T-cell (primary cell): ENCODE measurements at regions not wholly inside any gene's neighbourhood (a gene's known extent, or its start where the extent isn't known, plus 50 kb on each side); places are given as distances from the start of the nearest gene placed in this dataset.
A peak's percentile ranks its signal among the peaks of the same experiment; 100 is the strongest.

Source experiments
- ATAC-seq, 4 experiments: fragments of 200-7000 bp in 3 of 4; fragments of 150-1000 bp in 1 of 4; cut with Tn5 transposase; replicated peaks in 1 of 4; 1 replicate in 3 of 4; 2 replicates in 1 of 4; pipeline ENCODE4 v1.10.0; 2021; ENCODE audit warnings: moderate library complexity in 3 of 4, mild to moderate bottlenecking in 2 of 4, moderate number of reproducible peaks in 1 of 4
- CTCF ChIA-PET, 2 donors: fragments of 300-600 bp; sonication (Branson Sonifier 250); formaldehyde crosslinking; loops; one replicate each; lab custom pipeline; 2022; ENCODE audit warnings: antibody characterized with exemption in 2 of 2; lab: Charles Lee
- POLR2A ChIA-PET, 2 donors: fragments of 300-600 bp; sonication (Branson Sonifier 250); formaldehyde crosslinking; loops; one replicate each; lab custom pipeline; 2022; ENCODE audit warnings: antibody characterized with exemption in 2 of 2; lab: Charles Lee
- DNase-seq, 35 experiments: peaks; one replicate each; pipeline versions ENCODE4 v3.0.0 to v3.0.0-alpha.2; 2013 to 2023
- H3K27ac ChIP-seq: one replicate; pipeline ENCODE4 v1.5.1; 2013; ENCODE audit warnings: low read length
- H3K27me3 ChIP-seq, 2 experiments: replicated peaks in 1 of 2; 1 replicate in 1 of 2; 2 replicates in 1 of 2; pipeline versions ENCODE4 v1.6.1 to v1.7.0; 2013; ENCODE audit warnings: low read length in 1 of 2, mixed read lengths in 1 of 2; ENCODE audit not compliant: control insufficient read depth in 2 of 2, insufficient read depth in 2 of 2; ENCODE audit errors: extremely low read depth in 1 of 2
- H3K36me3 ChIP-seq, 2 donors: 1 replicate in 1 of 2; 2 replicates in 1 of 2; pipeline versions ENCODE4 v1.6.1 to v1.7.0; 2013; ENCODE audit warnings: low read length in 1 of 2; ENCODE audit not compliant: control insufficient read depth in 2 of 2, insufficient read depth in 1 of 2; ENCODE audit errors: extremely low read depth in 1 of 2
- H3K4me1 ChIP-seq, 2 experiments: 1 replicate in 1 of 2; 2 replicates in 1 of 2; pipeline versions ENCODE4 v1.6.1 to v1.7.0; 2013; ENCODE audit warnings: low read length in 2 of 2, mixed read lengths in 1 of 2; ENCODE audit not compliant: insufficient read depth in 2 of 2, control insufficient read depth in 1 of 2; ENCODE audit errors: extremely low read depth in 1 of 2
- H3K4me3 ChIP-seq, 2 donors: 1 replicate in 1 of 2; 2 replicates in 1 of 2; pipeline versions ENCODE4 v1.5.1 to v1.7.0; 2013; ENCODE audit warnings: mild to moderate bottlenecking in 2 of 2, low read length in 1 of 2, moderate library complexity in 1 of 2; ENCODE audit not compliant: control insufficient read depth in 1 of 2; ENCODE audit errors: extremely low read depth in 1 of 2
- H3K9me3 ChIP-seq: 2 replicates; pipeline ENCODE4 v1.7.0; 2013
- H3K27ac Mint-ChIP-seq, 2 donors: one replicate each; pipeline ENCODE4 v1.8.0; 2020 to 2021; ENCODE audit warnings: mild to moderate bottlenecking in 2 of 2, mixed read lengths in 2 of 2
- H3K27me3 Mint-ChIP-seq, 2 donors: one replicate each; pipeline ENCODE4 v1.8.0; 2021 to 2022; ENCODE audit warnings: mixed read lengths in 2 of 2
- H3K36me3 Mint-ChIP-seq: one replicate; pipeline ENCODE4 v1.8.0; 2021; ENCODE audit warnings: mixed read lengths
- H3K4me1 Mint-ChIP-seq, 3 donors: one replicate each; pipeline ENCODE4 v1.8.0; 2020 to 2022; ENCODE audit warnings: mixed read lengths in 3 of 3, mild to moderate bottlenecking in 1 of 3
- H3K4me3 Mint-ChIP-seq, 3 donors: one replicate each; pipeline ENCODE4 v1.8.0; 2020 to 2022; ENCODE audit warnings: mild to moderate bottlenecking in 3 of 3, mixed read lengths in 3 of 3, moderate library complexity in 3 of 3
- H3K9me3 Mint-ChIP-seq, 3 donors: one replicate each; pipeline ENCODE4 v1.8.0; 2020 to 2022; ENCODE audit warnings: mixed read lengths in 3 of 3
- WGBS: methylation state at CpG from one replicate; pipeline ENCODE4 v1.1.5; 2013; ENCODE audit warnings: missing lambda C conversion rate; ENCODE audit not compliant: insufficient coverage; 5-methylcytosine and 5-hydroxymethylcytosine counted together

DNA sequence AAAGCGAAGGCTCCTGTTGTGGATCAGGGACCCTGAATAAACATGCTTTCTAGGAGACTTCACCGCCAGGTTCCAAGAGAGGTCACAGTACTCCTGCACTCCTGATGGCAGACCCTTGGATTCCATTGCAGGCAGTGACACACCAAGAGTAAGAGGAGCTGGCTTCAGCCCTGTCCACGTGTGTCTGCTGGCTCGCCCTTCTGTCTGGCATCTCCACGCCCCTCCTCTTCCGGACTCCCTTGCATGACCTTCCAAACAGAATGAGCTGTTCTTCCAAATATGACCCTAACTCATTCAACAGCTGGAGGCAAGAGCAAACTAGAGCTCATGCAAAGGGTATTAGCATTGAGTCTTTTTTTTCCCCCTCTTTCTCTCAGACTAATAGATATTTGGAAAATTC, 233.0 kb upstream of the PLEKHG7 start:
- H3K9me3 ChIP-seq, result no peaks in the 10 kb centered on the region
- Mint-ChIP-seq H3K4me1 (peaks cover 8 to 31% (median 15%) of the 10 kb centered on the region in 3 donors), H3K4me3 (no peak overlapping the region), H3K36me3 (no peaks in the 10 kb centered on the region), H3K27me3 (peaks cover 0 to 2% of the 10 kb centered on the region in 2 donors), H3K9me3 (no peaks in the 10 kb centered on the region), H3K27ac (peak overlapping the region in 1 of 2 donors; percentile 77)
- ATAC-seq, result no peak
- no peak overlapping the region for H3K27ac ChIP-seq
- DNase-seq, result no peak
- H3K27me3 ChIP-seq, result no peaks in the 10 kb centered on the region
- ChIA-PET POLR2A (no interaction called here), CTCF (no interaction called here)
- no peak overlapping the region for H3K4me3 ChIP-seq
- H3K36me3 ChIP-seq, result no peaks in the 10 kb centered on the region
- H3K4me1 ChIP-seq, result no peaks in the 10 kb centered on the region
- WGBS, result 100% methylated on average over 5 of the region's 6 CpGs

DNA sequence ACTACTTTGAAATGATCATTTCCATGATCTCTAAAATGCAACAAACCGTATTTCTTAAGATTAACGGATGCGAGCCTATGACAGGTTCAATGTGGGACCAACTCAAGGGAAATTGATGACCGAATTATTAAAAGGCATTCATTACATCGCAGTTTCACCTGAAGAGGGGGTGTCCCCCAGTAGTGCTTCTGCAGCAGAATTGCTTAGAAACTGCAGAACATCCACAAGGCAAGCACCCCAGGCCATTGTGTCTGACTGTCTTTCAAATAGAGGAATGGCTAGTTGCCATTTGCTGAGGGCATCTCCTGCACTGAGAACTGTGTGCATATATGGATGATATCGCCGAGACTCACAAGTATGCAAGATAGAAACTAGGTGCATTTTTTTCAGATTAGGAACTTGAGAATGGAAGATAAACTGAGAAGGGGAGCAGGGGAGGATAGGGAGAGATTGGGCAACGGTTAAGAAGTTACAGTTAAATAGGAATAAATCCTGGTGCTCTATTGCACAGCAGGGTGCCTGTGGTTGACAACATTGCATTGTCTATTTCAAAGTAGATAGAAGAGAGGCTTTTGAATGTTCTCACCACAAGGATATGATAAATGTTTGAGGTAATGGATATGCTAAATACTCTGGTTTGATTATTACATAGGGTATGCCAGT, 234.3 kb upstream of the PLEKHG7 start:
- WGBS, result 95% methylated on average over 8 of the region's 8 CpGs
- Histone ChIP-seq H3K4me3 (no peak overlapping the region), H3K36me3 (no peaks in the 10 kb centered on the region), H3K27me3 (no peaks in the 10 kb centered on the region), H3K9me3 (no peaks in the 10 kb centered on the region), H3K27ac (no peak overlapping the region), H3K4me1 (no peaks in the 10 kb centered on the region)
- Mint-ChIP-seq H3K9me3 (no peaks in the 10 kb centered on the region), H3K27ac (no peak overlapping the region), H3K27me3 (peaks cover 0 to 2% of the 10 kb centered on the region in 2 donors), H3K4me3 (no peak overlapping the region), H3K4me1 (peaks cover 9 to 39% (median 15%) of the 10 kb centered on the region in 3 donors), H3K36me3 (no peaks in the 10 kb centered on the region)
- DNase-seq (no peak), ATAC-seq (no peak)
- ChIA-PET POLR2A (no interaction called here), CTCF (no interaction called here)

DNA sequence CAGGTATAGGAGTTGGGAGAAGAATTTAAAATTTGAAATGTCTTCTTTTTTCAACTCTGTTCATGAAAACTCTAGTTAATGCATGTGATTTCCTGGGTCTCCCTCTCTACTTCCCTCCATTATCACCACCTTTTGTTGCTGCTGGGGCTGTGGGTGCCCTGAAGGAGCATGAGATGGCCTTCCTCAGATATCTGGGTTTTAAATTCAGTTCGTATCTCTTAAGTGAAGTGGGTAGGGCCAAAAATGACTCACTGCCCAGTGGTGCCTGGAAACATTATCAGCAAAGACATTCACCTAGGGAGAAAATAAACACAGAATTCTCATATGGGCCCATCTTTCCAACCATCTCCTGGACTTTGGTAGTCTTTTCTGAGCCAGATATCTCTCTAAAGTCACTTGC, 234.9 kb upstream of the PLEKHG7 start:
- CTCF ChIA-PET, result no interaction called here
- H3K27ac ChIP-seq, result no peak overlapping the region
- H3K4me3 ChIP-seq, result no peak overlapping the region

DNA sequence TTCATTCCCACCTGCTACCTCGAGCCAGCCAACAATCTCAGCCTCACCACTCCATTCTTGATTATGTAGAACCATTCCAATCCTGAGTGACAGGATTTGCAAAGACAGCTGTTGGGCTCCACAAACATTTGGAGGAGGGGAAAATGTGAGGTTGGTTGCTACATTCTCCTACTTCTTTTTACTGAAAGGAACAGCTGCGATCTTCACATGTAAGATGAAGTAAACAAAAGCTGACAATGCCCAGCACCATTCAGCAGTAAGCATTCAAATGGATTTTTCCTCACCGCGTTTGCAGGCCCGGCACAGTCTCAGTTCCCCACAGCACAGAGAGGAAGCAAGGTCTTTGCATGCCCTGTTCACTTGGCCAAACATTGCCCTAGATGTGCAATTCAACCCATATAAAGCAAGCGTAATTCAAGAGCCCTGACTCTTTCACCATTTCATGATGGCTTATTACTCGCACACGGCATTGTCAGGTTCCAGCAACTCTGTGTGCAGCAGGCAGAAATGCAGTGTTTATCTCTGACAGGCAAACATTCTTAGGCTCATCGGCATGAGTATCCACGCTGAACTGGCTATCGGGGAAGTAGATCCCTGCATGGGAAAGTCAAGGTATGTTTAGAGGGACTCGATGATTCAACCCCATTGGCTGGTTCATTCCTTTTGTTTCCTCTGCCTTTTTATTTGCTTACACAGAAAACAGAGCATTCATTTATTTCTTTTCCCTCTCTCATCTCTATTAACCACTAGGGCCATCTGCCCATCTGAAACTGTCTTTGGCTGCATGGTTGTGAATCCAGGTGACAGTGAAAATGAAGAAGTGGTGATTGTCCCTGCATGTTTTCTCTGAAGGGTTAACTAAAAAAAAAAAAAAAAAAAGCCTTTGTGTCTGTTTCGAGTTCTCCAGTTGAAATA, 236.1 kb upstream of the PLEKHG7 start:
- H3K27ac Mint-ChIP-seq, result peak overlapping the region in 1 of 2 donors; percentile 29

More for the DNA sequence above, 234.9 kb upstream of the PLEKHG7 start:
- DNase-seq (no peak), ATAC-seq (no peak)
- no CpG with 5 or more reads among the region's 1 CpG for WGBS
- Mint-ChIP-seq H3K4me1 (peaks cover 11 to 42% (median 15%) of the 10 kb centered on the region in 3 donors), H3K27me3 (peaks cover 0 to 2% of the 10 kb centered on the region in 2 donors), H3K36me3 (no peaks in the 10 kb centered on the region), H3K4me3 (peak overlapping the region in 1 of 3 donors; percentile 58), H3K9me3 (no peaks in the 10 kb centered on the region), H3K27ac (peak overlapping the region in 1 of 2 donors; percentile 63)
- POLR2A ChIA-PET, result no interaction called here
- H3K9me3 ChIP-seq, result no peaks in the 10 kb centered on the region
- no peaks in the 10 kb centered on the region for H3K27me3 ChIP-seq
- H3K36me3 ChIP-seq, result no peaks in the 10 kb centered on the region
- no peaks in the 10 kb centered on the region for H3K4me1 ChIP-seq

DNA sequence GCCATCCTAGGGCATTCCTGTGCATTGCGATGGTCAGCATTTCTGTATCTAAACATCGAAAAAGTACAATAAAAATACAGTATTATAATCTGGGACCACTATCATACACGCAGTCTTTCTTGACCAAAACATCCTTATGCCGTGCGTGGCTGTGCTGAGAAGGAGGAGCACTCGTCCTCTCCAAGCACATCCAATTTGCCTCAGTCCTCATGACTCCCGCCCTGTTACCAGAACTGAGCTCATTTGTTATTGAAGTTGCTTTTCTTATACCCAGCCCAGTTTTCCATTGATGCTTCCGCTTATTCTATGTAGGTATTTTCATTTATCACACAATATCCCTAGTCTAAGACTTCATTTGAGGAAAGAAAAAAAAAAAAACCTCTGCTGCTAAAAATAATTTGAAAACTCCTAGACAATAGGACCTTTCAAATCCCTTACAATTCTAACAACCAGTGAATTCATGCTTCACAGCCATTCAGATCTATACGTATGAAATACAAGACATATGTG, 236.9 kb upstream of the PLEKHG7 start:
- H3K9me3 ChIP-seq, result no peaks in the 10 kb centered on the region
- no peak overlapping the region for H3K27ac ChIP-seq
- POLR2A ChIA-PET, result no interaction called here
- no peak overlapping the region for H3K4me3 ChIP-seq
- 100% methylated on average over 3 of the region's 9 CpGs for WGBS
- Mint-ChIP-seq H3K4me1 (peaks cover 15 to 61% (median 30%) of the 10 kb centered on the region in 3 donors), H3K4me3 (peak overlapping the region in 1 of 3 donors; percentile 57), H3K9me3 (no peaks in the 10 kb centered on the region), H3K27me3 (peaks cover 0 to 2% of the 10 kb centered on the region in 2 donors), H3K36me3 (no peaks in the 10 kb centered on the region), H3K27ac (no peak overlapping the region)
- DNase-seq (no peak), ATAC-seq (no peak)
- CTCF ChIA-PET, result no interaction called here
- peaks cover 5 to 8% of the 10 kb centered on the region in 2 experiments for H3K4me1 ChIP-seq
- H3K36me3 ChIP-seq, result no peaks in the 10 kb centered on the region
- H3K27me3 ChIP-seq, result no peaks in the 10 kb centered on the region

More for the DNA sequence above, 236.1 kb upstream of the PLEKHG7 start:
- DNase-seq (peak in 1 of 35 experiments; percentile 15), ATAC-seq (no peak)
- Mint-ChIP-seq H3K9me3 (no peaks in the 10 kb centered on the region), H3K4me1 (peaks cover 15 to 53% (median 22%) of the 10 kb centered on the region in 3 donors), H3K27me3 (peaks cover 0 to 2% of the 10 kb centered on the region in 2 donors), H3K36me3 (no peaks in the 10 kb centered on the region), H3K4me3 (peak overlapping the region in 1 of 3 donors; percentile 57)
- Histone ChIP-seq H3K4me3 (no peak overlapping the region), H3K4me1 (peaks cover 4 to 5% of the 10 kb centered on the region in 2 experiments), H3K36me3 (no peaks in the 10 kb centered on the region), H3K27ac (no peak overlapping the region), H3K9me3 (no peaks in the 10 kb centered on the region), H3K27me3 (no peaks in the 10 kb centered on the region)
- POLR2A ChIA-PET, result no interaction called here
- 98% methylated on average over 9 of the region's 13 CpGs for WGBS
- CTCF ChIA-PET, result no interaction called here

DNA sequence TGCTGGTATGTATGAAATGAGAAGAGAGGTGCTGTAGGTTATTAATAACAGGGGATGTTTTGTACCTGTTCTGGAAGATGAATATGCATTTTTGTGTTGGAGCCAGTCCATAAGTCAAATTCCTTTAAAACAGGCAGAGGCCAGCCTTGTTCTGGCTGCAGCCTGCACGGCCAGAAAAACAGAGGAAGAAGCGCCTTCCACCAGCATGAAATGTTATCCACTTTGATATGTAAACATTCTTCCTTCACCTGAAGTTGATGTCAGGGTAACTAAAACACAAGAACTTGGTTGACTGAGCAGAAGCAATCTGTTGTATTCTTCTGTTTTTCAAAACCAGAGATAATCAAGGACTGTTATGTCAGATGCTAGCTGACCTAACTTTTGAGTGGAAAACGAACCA, 237.9 kb upstream of the PLEKHG7 start:
- Histone ChIP-seq H3K27me3 (no peaks in the 10 kb centered on the region), H3K4me1 (peaks cover 5 to 8% of the 10 kb centered on the region in 2 experiments), H3K27ac (no peak overlapping the region), H3K36me3 (no peaks in the 10 kb centered on the region), H3K4me3 (no peak overlapping the region), H3K9me3 (no peaks in the 10 kb centered on the region)
- Mint-ChIP-seq H3K4me3 (no peak overlapping the region), H3K36me3 (peaks cover 2% of the 10 kb centered on the region), H3K27ac (no peak overlapping the region), H3K4me1 (peaks cover 8 to 61% (median 26%) of the 10 kb centered on the region in 3 donors), H3K9me3 (no peaks in the 10 kb centered on the region), H3K27me3 (peaks cover 0 to 2% of the 10 kb centered on the region in 2 donors)
- DNase-seq (no peak), ATAC-seq (no peak)
- ChIA-PET POLR2A (no interaction called here), CTCF (no interaction called here)
- WGBS, result 100% methylated on average over 1 of the region's 3 CpGs
